ENCODE measurements at regions not wholly inside any gene's neighbourhood (a gene's known extent, or its start where the extent isn't known, plus 50 kb on each side); places are given as distances from the start of the nearest gene placed in this dataset.

- Histone ChIP-seq H3K4ac (ENCODE audit: low read depth, low read length) (no peak overlapping the region), H3K9me3 (ENCODE audit: control insufficient read depth, low read depth, low read length) (no peaks in the 10 kb centered on the region), H2BK12ac (ENCODE audit: insufficient read length, low read depth, low read length) (no peak overlapping the region), H3K23ac (ENCODE audit: insufficient read length, low read depth, low read length) (no peak overlapping the region), H2BK5ac (ENCODE audit: insufficient read length, low read length) (no peak overlapping the region), H4K8ac (replicated peaks; ENCODE audit: insufficient read length, low read depth, low read length) (no peak overlapping the region), H2AFZ (ENCODE audit: low read length) (no peak overlapping the region), H3K4me2 (ENCODE audit: insufficient read depth, insufficient read length, low read length) (no peak overlapping the region), H2AK5ac (ENCODE audit: insufficient read length, low read length) (no peak overlapping the region), H4K20me1 (ENCODE audit: control insufficient read depth, insufficient read depth, insufficient read length) (no peaks in the 10 kb centered on the region), H2BK120ac (ENCODE audit: low read depth, low read length, poor library complexity, severe bottlenecking) (no peak overlapping the region), H3K14ac (ENCODE audit: insufficient read depth, low read length) (no peak overlapping the region), H2BK15ac (ENCODE audit: low read depth, low read length) (no peak overlapping the region), H3K18ac (ENCODE audit: insufficient read length, low read depth, low read length) (no peak overlapping the region), H4K91ac (ENCODE audit: insufficient read length, low read depth, low read length) (no peak overlapping the region), H3K27ac (ENCODE audit: insufficient read length, low read depth, low read length) (no peak overlapping the region), H3K27me3 (ENCODE audit: insufficient read depth, low read length) (no peaks in the 10 kb centered on the region), H3K4me1 (ENCODE audit: insufficient read depth, low read length) (no peaks in the 10 kb centered on the region), H3K9ac (ENCODE audit: extremely low read depth, insufficient read length, low read length) (no peak overlapping the region), H2BK20ac (ENCODE audit: low read depth, low read length, poor library complexity, severe bottlenecking) (no peak overlapping the region), H3K23me2 (ENCODE audit: insufficient read length, low read depth, low read length, poor library complexity, severe bottlenecking) (no peaks in the 10 kb centered on the region), H3T11ph (ENCODE audit: low read length) (no peak overlapping the region), H3K79me2 (ENCODE audit: insufficient read depth, low read length) (no peaks in the 10 kb centered on the region), H3K79me1 (ENCODE audit: insufficient read depth, low read depth, low read length, poor library complexity, severe bottlenecking) (no peaks in the 10 kb centered on the region), H4K5ac (ENCODE audit: insufficient read length, low read depth, low read length) (no peak overlapping the region), H3K56ac (ENCODE audit: insufficient read length, low read depth, low read length) (no peak overlapping the region)
- Mint-ChIP-seq H3K27ac (no peak overlapping the region), H3K4me1 (no peaks in the 10 kb centered on the region), H3K36me3 (ENCODE audit: insufficient read depth in 1 of 3, low read depth in 3 of 3) (no peaks in the 10 kb centered on the region; a peak in 1 of 7 replicates), H3K9me3 (peaks cover 3% of the 10 kb centered on the region in 2 experiments; a peak in 2 of 5 replicates), H3K4me3 (no peak overlapping the region), H3K27me3 (ENCODE audit: low read depth) (no peaks in the 10 kb centered on the region)
- no CpG with 5 or more reads among the region's 3 CpGs for WGBS (ENCODE audit: extremely low coverage, insufficient read length, low lambda C conversion rate)
- TF ChIP-seq CTCF (conservative IDR thresholded peaks at IDR 0.05), result no peak
- no peak for DNase-seq
Observed at GRCh38 chr14:40219032-40219431, 786.8 kb upstream of the FBXO33 start.
